Umbilical cord (tissue), 1 donor: ENCODE measurements at regions not wholly inside any gene's neighbourhood (a gene's known extent, or its start where the extent isn't known, plus 50 kb on each side); places are given as distances from the start of the nearest gene placed in this dataset.

Experiments
- DNase-seq: peaks from one replicate; pipeline ENCODE4 v3.0.0-alpha.2; 2015; ENCODE audit warnings: low spot score

- peak; percentile 33 for DNase-seq
Observed at GRCh38 chr1:185645686-185646085, 88.5 kb upstream of the HMCN1 start.

DNA sequence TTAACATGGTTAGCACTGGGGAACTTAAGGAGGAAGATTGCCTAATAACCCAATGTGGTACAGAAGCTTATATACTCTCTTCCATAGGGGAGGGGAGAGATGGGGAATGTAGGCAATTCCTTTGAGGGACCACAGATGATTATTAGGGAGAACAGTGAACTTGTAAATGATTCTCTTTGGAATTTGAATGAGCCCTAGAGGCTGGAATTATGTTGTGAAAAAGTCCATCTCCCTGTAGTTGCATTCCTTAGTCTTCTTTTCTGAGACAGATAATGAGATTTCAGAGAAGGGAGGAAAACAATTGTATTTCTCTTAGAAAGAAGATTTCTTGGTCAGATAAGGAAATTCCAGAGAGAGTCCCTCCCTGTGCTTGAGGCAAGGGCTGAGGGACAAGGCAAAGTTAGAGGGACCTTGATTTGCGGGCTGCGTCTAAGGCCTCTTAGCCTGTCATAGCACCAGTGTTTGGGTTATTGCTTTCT lies 89.0 kb upstream of the HMCN1 start:
- DNase-seq = peak; percentile 34

- no peak for DNase-seq
Observed at GRCh38 chr1:185644531-185644930, 89.7 kb upstream of the HMCN1 start.

GRCh38 chr1:185636848-185637247 lies 97.3 kb upstream of the HMCN1 start:
- DNase-seq = no peak

- DNase-seq = no peak
Observed at GRCh38 chr1:185634704-185635103, 99.5 kb upstream of the HMCN1 start.

- DNase-seq = no peak
Observed at GRCh38 chr1:185632659-185633423, 101.3 kb upstream of the HMCN1 start.

DNA sequence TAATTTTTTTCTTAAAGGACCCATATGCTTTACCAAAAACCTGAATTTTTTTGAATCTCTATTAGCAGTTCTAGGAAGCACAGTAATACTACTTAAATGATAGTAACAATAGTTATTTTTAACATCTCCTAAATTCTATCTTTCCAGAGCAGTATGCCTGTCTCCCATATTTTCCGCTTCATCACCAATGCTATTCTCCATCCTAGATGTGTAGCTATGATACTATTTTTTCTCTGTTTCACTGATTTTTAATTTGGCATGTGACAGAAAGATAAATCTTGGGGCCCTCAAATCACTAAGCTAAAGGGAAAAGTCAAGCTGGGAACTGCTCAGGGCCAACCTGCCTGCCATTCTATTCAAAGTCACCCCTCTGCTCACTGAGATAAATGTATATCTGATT lies 102.3 kb upstream of the HMCN1 start:
- DNase-seq = no peak

DNA sequence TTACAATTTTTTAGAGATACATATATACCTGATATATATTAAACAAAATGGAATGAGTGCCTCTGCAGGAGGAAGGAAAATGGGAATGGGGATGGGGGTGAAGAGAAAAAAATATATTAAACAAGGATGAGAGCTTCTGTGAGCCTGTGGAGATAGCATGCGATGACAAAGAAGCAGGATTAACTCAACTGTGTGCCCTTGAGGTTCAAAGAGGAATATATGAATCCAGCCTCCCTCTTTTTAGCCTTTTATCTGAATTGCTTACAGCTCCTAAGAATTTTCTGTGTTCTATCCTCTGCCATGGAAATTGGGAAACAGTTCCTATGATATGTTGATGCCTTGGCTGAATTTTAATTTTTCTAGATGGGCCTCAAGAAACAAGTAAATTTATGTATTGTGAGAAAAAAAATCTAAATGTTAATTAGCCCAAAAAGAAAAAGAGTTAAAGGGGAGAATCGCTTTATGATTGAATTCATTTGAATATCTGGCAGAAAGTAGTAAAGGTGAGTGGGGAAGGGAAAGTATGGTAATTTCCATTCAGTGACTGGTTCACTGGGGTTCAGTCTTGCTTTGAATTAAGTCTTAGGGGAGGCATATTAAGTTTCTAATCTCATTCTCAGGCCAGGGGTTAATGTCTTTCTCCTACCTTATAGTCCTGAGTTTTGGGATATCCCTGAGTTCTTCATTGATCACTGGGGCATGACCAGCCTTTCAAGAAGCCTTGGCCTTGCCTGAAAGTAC lies 106.3 kb upstream of the HMCN1 start:
- peak; percentile 51 for DNase-seq

- DNase-seq = no peak
Observed at GRCh38 chr1:185627171-185627570, 107.0 kb upstream of the HMCN1 start.

DNA sequence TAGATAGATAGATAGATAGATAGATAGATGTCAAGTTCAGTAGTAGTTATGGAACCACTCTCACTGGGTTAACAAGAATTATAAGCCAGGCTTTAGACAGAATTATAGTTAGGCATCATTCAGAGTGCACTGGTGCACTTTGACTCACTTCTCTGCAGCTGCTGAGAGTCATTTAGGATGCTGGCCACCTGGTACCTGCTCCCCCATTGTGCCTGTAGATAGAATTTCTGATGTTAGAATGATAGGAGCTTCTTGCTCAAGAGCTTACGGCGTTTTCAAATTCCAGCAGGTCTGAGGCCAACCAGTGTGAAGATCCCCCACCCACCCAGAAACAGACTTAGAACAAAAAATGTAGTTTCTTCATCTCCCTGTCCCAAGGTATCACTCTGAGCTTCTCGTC lies 107.8 kb upstream of the HMCN1 start:
- no peak for DNase-seq

- no peak for DNase-seq
Observed at GRCh38 chr1:185610954-185611353, 123.2 kb upstream of the HMCN1 start.

DNA sequence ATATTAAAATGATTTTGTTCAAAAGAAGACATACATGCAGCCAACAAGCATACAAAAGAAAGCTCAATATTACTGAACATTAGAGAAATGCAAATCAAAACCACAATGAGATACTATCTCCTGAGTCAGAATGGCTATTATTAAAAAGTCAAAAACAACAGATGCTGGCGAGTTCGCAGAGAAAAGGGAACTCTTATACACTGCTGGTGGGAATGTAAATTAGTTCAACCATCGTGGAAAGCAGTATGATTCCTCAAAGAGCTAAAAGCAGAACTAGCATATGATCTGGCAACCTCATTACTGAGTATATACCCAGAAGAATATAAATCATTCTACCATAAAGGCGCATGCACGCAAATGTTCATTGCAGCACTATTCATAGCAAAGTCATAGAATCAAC lies 126.0 kb upstream of the HMCN1 start:
- DNase-seq = no peak

- no peak for DNase-seq
Observed at GRCh38 chr1:185603158-185603557, 131.0 kb upstream of the HMCN1 start.

DNA sequence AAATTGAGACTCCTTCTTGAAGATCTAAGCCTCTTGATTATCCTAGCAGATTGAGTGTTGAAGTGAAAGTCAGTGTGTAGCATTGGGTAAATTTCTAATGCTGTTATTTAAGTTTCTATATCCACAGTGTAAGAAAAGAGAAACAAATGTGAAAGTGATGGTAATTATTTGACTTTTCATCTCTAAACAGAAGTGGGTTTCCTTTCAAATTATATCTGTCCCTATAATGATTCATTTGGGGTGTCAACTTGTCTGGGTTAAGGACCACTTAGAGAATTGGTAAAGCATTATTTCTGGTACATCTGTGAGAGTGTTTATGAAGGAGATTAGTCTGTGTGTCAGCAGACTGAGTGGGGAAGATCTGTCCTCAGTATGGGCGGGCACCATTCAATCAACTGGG lies 133.0 kb upstream of the HMCN1 start:
- no peak for DNase-seq

- DNase-seq = no peak
Observed at GRCh38 chr1:185600641-185601040, 133.6 kb upstream of the HMCN1 start.

DNA sequence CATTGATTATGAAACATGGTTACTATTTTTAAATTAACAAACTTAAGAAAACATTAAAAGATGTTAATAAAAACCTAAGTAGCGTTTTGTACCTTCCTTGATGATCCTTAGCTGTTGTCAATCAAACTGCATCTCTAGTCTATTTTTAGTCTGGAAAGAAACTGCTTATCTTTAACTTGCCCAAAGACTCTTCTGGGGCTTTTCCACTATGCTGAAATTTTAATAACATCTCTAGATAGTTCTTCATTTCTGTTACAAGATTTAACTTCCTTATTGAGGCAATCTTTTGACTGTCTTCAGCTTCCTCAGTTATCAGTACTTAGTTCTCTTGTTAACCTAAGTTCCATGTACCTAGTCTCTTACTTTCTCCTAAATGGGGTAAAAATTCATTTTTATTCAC lies 135.9 kb upstream of the HMCN1 start:
- DNase-seq = no peak

DNA sequence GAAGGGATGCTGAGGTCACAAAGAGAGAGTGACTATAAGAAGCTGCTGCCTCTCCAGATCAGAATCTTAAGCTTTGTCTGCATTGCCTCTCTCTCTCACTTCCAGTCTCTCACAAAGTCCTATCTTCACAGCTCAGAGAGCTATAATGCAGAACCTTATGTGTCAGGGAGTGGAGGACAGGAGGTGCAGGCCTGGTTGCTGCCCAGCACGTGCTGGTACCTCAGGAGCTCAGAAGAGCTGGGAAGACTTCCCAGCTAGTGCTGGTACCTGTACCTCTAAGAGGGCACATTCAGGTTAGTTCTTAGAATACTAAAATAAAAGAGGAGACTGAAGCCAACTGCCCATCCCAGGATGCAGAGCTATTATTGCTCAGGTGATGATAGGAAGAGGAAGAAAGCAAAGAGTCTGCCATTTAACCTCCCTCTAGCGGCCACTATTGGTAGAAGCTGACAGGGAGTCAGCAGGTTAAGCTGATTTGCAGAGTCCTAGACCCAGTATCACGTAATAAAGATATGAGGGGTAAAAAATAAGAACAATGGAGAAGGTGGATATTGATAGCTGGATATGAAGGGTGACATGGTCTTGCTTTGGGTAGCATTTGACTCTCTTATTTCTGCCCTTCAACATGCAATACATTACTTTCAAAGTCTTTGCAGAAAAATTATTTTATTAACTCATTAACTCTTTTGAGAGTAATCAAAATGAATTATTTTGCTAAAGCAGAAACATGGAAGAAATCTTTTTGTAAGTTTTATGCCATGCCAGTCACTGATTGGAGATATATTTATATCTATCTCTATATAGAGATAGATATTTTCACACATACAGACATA lies 138.1 kb upstream of the HMCN1 start:
- peak; percentile 20 for DNase-seq

DNA sequence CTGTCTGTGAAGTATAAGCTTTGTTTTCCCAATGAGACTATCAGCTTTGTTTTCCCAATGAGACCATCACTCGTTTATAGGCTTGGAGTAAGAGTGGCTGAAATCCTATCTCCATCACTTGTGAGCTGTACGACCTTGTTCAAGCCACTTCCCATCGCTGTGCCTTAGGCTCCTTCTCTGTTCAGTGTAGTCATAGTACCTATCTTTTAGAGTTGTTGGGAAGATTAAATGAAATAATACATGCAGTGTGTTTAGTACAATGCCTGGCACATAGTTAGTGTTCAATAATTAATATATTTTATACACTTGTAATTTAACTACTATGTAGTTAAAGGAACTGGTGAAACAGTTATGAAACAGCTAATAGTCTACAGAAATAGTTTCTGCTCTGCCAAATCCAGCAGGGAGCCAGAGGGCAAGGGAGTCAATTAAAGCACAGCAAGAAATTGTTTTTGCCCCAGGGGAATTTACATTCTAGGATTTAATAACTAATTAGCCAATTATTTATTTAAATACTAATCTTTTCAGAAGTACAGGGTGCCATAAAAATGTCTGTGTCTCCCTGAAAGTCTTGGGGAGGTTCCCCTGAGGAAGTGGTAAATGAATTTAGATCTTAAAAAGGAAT lies 139.3 kb upstream of the HMCN1 start:
- DNase-seq = no peak

DNA sequence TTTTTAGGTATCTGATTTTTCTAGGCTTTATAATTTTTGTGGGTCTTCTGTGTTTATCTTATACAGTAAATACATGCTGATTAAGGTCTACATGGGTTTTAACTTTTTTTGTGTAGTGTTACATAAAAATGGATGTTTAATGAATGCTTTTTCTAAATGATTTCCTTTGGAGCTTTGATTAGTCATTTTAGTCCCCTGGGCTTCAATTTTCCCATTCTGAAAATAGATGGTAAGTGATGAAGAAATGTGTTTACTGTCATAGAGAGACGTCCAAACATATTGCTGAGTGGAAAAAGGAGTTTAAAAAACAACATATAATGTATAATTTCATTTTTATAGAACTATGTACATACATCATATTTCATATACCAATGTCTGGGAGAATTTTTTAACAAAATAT lies 140.9 kb upstream of the HMCN1 start:
- no peak for DNase-seq

GRCh38 chr1:185585770-185586169 lies 148.4 kb upstream of the HMCN1 start:
- no peak for DNase-seq

DNA sequence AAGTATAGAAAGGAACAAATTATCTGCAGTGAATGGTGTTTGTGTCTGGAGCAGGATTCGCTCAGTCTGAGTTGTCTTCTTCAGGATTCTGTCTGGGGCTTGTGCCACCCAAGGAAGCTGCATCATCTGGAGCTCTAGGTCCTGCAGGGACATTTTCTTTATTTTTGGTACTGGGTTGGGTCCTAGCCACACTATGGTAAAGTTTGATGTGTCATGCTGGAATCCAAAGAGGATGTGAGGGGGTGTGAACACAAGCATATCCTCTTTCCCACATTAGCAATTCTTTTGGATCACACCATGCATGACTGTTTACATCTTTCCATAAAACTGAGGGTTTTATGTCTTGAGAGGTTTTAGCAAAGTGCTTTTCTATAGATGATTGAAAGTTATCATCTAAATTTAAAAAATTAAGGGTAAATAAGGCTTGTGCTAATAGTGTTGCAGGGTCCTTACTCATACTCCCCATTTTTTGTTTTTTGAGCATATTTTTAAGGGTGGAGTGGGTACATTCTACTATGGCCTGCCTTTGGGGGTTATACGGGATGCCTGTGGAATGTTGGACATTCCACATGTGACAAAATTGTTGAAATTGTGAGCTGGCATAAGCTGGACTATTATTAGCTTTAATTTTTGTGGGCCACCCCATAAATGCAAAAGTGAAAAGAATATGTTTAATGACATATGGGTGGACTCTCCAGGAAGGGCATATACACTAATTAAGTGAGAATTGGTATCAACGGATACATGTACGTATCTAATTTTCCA lies 152.0 kb upstream of the HMCN1 start:
- no peak for DNase-seq
